ENCODE measurements at regions not wholly inside any gene's neighbourhood (a gene's known extent, or its start where the extent isn't known, plus 50 kb on each side); places are given as distances from the start of the nearest gene placed in this dataset.

DNA sequence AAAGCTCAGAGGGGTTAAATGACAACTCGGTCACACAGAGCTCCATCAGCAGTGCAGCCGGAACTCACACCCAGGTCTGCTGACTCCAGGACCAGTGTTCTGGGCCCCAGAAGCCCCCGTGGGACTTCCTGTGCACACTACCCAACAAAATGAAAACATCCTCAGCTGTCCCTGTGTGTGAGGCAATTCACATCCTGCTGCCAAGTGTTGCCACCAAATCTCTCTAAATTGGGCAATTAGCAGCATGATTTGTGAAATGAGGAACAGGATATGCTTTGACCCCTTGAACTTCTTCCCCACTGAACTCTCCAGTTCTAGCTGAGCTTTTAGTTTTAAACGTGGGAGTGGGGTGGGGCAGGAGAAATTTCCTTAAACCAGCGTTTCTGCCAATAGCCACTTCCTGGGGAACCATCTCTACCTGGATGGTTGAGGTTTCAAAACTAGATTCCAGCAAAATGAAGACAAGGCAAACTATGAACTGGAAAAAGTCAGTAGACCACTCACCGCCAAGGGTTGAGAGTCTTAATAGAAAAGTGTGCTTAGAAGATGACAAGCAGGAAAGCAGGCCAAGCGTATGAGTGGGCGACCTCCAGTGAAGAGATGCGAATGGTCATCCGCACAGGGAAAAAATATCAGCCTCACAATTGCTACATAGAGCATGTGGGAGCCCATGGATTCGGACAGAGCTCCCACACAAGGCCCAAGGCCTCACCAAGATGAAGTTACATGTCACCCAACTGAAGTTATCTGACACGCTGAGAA is 51.9 kb upstream of the CHST15 start:
- H2AFZ ChIP-seq (replicated peaks; ENCODE audit: low read length, poor library complexity): no peak overlapping the region
- no peak for TF ChIP-seq FOS (IDR thresholded peaks at IDR 0.05; ENCODE audit: low read depth, low read length)
- no peak for TF ChIP-seq MXI1 (IDR thresholded peaks at IDR 0.05; ENCODE audit: borderline replicate concordance, low read depth, low read length)
- TF ChIP-seq CEBPB (IDR thresholded peaks at IDR 0.05; ENCODE audit: low read depth, low read length): no peak
- TF ChIP-seq CHD1 (IDR thresholded peaks at IDR 0.05; ENCODE audit: low read depth, low read length): no peak
- TF ChIP-seq MAZ (IDR thresholded peaks at IDR 0.05; ENCODE audit: borderline replicate concordance, low read depth, low read length): no peak
- TF ChIP-seq NFE2L2 (IDR thresholded peaks at IDR 0.05; ENCODE audit: low read depth, low read length): no peak
- TF ChIP-seq, protein P1, sequence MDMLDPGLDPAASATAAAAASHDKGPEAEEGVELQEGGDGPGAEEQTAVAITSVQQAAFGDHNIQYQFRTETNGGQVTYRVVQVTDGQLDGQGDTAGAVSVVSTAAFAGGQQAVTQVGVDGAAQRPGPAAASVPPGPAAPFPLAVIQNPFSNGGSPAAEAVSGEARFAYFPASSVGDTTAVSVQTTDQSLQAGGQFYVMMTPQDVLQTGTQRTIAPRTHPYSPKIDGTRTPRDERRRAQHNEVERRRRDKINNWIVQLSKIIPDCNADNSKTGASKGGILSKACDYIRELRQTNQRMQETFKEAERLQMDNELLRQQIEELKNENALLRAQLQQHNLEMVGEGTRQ (IDR thresholded peaks at IDR 0.05; ENCODE audit: low read depth, low read length): no peak
- no peak for TF ChIP-seq MAFK (IDR thresholded peaks at IDR 0.05; ENCODE audit: low read depth, low read length)
- no peak for TF ChIP-seq RFX5 (IDR thresholded peaks at IDR 0.05; ENCODE audit: low read depth, low read length)
- TF ChIP-seq POLR2A (IDR thresholded peaks at IDR 0.05; ENCODE audit: low read depth, low read length): no peak
- TF ChIP-seq, protein P2, sequence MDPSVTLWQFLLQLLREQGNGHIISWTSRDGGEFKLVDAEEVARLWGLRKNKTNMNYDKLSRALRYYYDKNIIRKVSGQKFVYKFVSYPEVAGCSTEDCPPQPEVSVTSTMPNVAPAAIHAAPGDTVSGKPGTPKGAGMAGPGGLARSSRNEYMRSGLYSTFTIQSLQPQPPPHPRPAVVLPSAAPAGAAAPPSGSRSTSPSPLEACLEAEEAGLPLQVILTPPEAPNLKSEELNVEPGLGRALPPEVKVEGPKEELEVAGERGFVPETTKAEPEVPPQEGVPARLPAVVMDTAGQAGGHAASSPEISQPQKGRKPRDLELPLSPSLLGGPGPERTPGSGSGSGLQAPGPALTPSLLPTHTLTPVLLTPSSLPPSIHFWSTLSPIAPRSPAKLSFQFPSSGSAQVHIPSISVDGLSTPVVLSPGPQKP (IDR thresholded peaks at IDR 0.05; ENCODE audit: borderline replicate concordance, low read depth, low read length): no peak
- no peak for TF ChIP-seq SMC3 (IDR thresholded peaks at IDR 0.05; ENCODE audit: low read depth, low read length)
- TF ChIP-seq RAD21 (IDR thresholded peaks at IDR 0.05; ENCODE audit: low read length): no peak
- TF ChIP-seq, protein P3, sequence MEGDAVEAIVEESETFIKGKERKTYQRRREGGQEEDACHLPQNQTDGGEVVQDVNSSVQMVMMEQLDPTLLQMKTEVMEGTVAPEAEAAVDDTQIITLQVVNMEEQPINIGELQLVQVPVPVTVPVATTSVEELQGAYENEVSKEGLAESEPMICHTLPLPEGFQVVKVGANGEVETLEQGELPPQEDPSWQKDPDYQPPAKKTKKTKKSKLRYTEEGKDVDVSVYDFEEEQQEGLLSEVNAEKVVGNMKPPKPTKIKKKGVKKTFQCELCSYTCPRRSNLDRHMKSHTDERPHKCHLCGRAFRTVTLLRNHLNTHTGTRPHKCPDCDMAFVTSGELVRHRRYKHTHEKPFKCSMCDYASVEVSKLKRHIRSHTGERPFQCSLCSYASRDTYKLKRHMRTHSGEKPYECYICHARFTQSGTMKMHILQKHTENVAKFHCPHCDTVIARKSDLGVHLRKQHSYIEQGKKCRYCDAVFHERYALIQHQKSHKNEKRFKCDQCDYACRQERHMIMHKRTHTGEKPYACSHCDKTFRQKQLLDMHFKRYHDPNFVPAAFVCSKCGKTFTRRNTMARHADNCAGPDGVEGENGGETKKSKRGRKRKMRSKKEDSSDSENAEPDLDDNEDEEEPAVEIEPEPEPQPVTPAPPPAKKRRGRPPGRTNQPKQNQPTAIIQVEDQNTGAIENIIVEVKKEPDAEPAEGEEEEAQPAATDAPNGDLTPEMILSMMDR (conservative IDR thresholded peaks at IDR 0.05; ENCODE audit: low read depth, low read length): no peak
- TF ChIP-seq BHLHE40 (IDR thresholded peaks at IDR 0.05; ENCODE audit: low read depth, low read length): no peak
- no peak for TF ChIP-seq RCOR1 (IDR thresholded peaks at IDR 0.05; ENCODE audit: insufficient replicate concordance, low read length)
- no peak overlapping the region for H3K9ac ChIP-seq (ENCODE audit: low read depth, low read length)
- no peak overlapping the region for H3K4me3 ChIP-seq (ENCODE audit: insufficient read depth, low read depth, low read length)
- ChIA-PET CTCF (no interaction called here), POLR2A (ENCODE audit: unreplicated experiment) (no interaction called here)
- WGBS, 2 experiments (ENCODE audit: extremely low coverage in 2 of 2, insufficient read length in 1 of 2): 70% methylated on average over 2 of the region's 12 CpGs; no CpG with 5 or more reads in 1 of the 2 experiments
- no peak overlapping the region for H2AK5ac ChIP-seq (ENCODE audit: low read depth, low read length)
- H2AK9ac ChIP-seq (replicated peaks; ENCODE audit: low read depth, low read length, poor library complexity): no peak overlapping the region
- H3K18ac ChIP-seq (ENCODE audit: low read depth, low read length): no peak overlapping the region
- no peak overlapping the region for H3K27ac ChIP-seq (ENCODE audit: insufficient read depth, low read length)
- no peaks in the 10 kb centered on the region for H3K79me1 ChIP-seq (ENCODE audit: low read depth in 1 of 2, low read length in 2 of 2)
- H4K20me1 ChIP-seq (ENCODE audit: insufficient read depth, low read length): no peaks in the 10 kb centered on the region
- no peaks in the 10 kb centered on the region for H3K36me3 ChIP-seq (ENCODE audit: control insufficient read depth, insufficient read depth, low read length)
- H3K27me3 ChIP-seq (ENCODE audit: control insufficient read depth, insufficient read depth, low read length): no peaks in the 10 kb centered on the region
- H4K8ac ChIP-seq (ENCODE audit: low read depth in 2 of 2, low read length in 2 of 2): no peak overlapping the region
- H2BK15ac ChIP-seq (ENCODE audit: low read depth, low read length): no peak overlapping the region
- no peak overlapping the region for H4K91ac ChIP-seq (ENCODE audit: insufficient read depth, low read depth, low read length)
- no peak overlapping the region for H2BK5ac ChIP-seq (ENCODE audit: low read depth, low read length, poor library complexity, severe bottlenecking)
- no peak overlapping the region for H3K14ac ChIP-seq (replicated peaks; ENCODE audit: low read depth, low read length)
- no peaks in the 10 kb centered on the region for H3K9me1 ChIP-seq (ENCODE audit: insufficient read depth, low read length)
- intact Hi-C loops (cut with micrococcal nuclease) (no loop called here), dilution Hi-C loops (cut with HindIII; ENCODE audit: low sequenced_read_pairs, unreplicated experiment) (no loop called here), in situ Hi-C loops (cut with MboI; ENCODE audit: low sequenced_read_pairs) (no loop called here)
- no peak overlapping the region for H2BK120ac ChIP-seq (ENCODE audit: low read depth, low read length)
- H3K23ac ChIP-seq (ENCODE audit: low read depth, low read length): no peak overlapping the region
- H3K4me2 ChIP-seq (ENCODE audit: low read depth, low read length): no peak overlapping the region
- H3K4me1 ChIP-seq (ENCODE audit: control insufficient read depth, insufficient read depth, low read length): no peaks in the 10 kb centered on the region
- no peak overlapping the region for H3K4ac ChIP-seq (ENCODE audit: low read depth, low read length)
- ATAC-seq (ENCODE audit: low read depth) (no peak), DNase-seq (no peak)
- no peak overlapping the region for H4K5ac ChIP-seq (ENCODE audit: low read depth, low read length)
- H3K56ac ChIP-seq (ENCODE audit: extremely low read depth, insufficient read depth, low read length): no peak overlapping the region
- BruUV-seq (replicated peaks): no TSS peak
- no peak overlapping the region for H2BK20ac ChIP-seq (ENCODE audit: low read depth, low read length)
- peaks cover 7% of the 10 kb centered on the region for H3K9me3 ChIP-seq (ENCODE audit: control insufficient read depth, insufficient read depth, low read length)
